AG04449 (cell line): ENCODE measurements at regions not wholly inside any gene's neighbourhood (a gene's known extent, or its start where the extent isn't known, plus 50 kb on each side); places are given as distances from the start of the nearest gene placed in this dataset.
"Not testable (repeated sequence)": the region's sequence is repeated elsewhere in the genome, so short reads cannot be mapped to it uniquely, and the experiment has no call there.

Source experiments
- CTCF ChIA-PET: fragments of 350-600 bp; formaldehyde crosslinking; extraction: SDS; loops from one replicate; lab custom pipeline; 2021; ENCODE audit warnings: antibody characterized with exemption; lab: Yijun Ruan, JAX
- POLR2A ChIA-PET: fragments of 400-600, 350-600 bp; formaldehyde crosslinking; extraction: SDS; loops from one replicate; lab custom pipeline; 2020; ENCODE audit warnings: antibody characterized with exemption, inconsistent platforms; lab: Yijun Ruan, JAX
- DNase-seq: peaks from one replicate; pipeline ENCODE4 v3.0.0-alpha.2; 2010; ENCODE audit warnings: low read depth, low spot score
- H3K4me3 ChIP-seq: 2 replicates; pipeline ENCODE4 v1.5.1; 2011; ENCODE audit warnings: low read depth, mild to moderate bottlenecking, control low read depth, low read length
- TF ChIP-seq, protein P1 (sequence below): IDR thresholded peaks from one replicate; pipeline ENCODE4 v1.5.1; 2011; ENCODE audit warnings: mild to moderate bottlenecking, moderate library complexity, low read length, control low read depth, inconsistent platforms; ENCODE audit not compliant: insufficient read depth; ENCODE audit errors: missing control alignments

DNA sequence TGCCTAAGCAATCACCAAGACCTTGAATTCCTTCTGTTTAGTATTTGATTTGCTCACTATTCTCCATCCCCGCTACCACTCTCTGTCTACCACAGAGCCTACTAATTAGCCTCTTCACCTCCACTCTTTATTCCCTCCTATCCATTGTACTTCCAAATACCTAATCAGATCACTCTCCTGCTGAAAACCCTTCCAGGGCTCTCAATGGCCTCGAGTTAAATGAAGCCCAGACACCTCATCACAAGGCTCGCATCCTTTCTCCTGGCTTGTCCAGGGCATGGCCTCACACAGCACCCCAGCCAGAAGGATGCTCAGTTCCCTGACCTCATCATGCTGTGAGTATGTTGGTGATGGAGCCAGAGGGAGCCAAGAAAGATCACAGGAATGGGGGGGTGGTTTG is 71.4 kb upstream of the PRMT8 start:
- DNase-seq: no peak
- POLR2A ChIA-PET: no interaction called here
- TF ChIP-seq, protein P1, sequence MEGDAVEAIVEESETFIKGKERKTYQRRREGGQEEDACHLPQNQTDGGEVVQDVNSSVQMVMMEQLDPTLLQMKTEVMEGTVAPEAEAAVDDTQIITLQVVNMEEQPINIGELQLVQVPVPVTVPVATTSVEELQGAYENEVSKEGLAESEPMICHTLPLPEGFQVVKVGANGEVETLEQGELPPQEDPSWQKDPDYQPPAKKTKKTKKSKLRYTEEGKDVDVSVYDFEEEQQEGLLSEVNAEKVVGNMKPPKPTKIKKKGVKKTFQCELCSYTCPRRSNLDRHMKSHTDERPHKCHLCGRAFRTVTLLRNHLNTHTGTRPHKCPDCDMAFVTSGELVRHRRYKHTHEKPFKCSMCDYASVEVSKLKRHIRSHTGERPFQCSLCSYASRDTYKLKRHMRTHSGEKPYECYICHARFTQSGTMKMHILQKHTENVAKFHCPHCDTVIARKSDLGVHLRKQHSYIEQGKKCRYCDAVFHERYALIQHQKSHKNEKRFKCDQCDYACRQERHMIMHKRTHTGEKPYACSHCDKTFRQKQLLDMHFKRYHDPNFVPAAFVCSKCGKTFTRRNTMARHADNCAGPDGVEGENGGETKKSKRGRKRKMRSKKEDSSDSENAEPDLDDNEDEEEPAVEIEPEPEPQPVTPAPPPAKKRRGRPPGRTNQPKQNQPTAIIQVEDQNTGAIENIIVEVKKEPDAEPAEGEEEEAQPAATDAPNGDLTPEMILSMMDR: no peak
- CTCF ChIA-PET: no interaction called here
- no peak overlapping the region for H3K4me3 ChIP-seq

- DNase-seq: no peak
- H3K4me3 ChIP-seq: no peak overlapping the region
- ChIA-PET POLR2A (no interaction called here), CTCF (no interaction called here)
- TF ChIP-seq, protein P1: no peak
Observed at GRCh38 chr12:3420693-3421092, 70.3 kb upstream of the PRMT8 start.

GRCh38 chr12:3421191-3421978 is 69.6 kb upstream of the PRMT8 start:
- no peak overlapping the region for H3K4me3 ChIP-seq
- CTCF ChIA-PET: no interaction called here

GRCh38 chr12:3424796-3425195 is 66.2 kb upstream of the PRMT8 start:
- H3K4me3 ChIP-seq, POLR2A ChIA-PET, CTCF ChIA-PET, DNase-seq: not testable (repeated sequence)

More at GRCh38 chr12:3421191-3421978, 69.6 kb upstream of the PRMT8 start:
- POLR2A ChIA-PET: no interaction called here
- TF ChIP-seq, protein P1: no peak
- DNase-seq: no peak

DNA sequence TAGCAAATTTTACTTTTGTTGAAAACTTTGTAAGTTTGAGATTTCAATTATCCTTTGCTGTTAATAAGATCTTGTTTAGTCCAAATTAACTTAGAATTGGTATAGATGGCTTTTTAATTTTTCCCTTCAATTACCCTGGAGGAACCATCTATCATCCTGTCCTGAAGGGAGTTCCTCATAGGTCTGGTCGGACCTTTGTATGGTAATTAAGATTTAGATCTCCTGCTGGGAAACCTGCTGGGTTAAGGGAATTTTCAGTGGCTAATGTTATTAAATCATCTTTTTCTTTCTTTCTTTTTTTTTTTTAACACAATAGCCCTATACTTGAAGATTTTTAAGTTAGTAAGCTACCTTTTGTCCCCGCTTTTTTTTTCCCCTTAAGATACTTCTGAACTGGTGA is 63.0 kb upstream of the PRMT8 start:
- no peak for DNase-seq
- TF ChIP-seq, protein P1: no peak
- no peak overlapping the region for H3K4me3 ChIP-seq
- ChIA-PET CTCF (no interaction called here), POLR2A (no interaction called here)

DNA sequence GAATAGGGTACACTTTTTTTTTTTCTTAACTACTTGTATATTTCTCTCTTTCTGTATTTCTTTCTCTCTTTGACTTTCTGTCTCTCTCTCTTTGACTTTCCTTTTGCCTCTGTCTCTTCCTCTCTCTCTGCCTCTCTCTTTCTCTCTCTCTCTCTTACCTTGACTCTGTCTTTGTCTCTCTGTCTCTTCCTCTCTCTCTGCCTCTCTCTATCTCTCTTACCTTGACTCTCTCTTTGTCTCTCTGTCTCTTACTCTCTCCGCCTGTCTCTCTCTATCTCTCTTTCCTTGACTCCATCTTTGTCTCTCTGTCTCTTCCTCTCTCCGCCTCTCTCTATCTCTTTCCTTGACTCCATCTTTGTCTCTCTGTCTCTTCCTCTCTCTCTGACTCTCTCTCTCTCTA is 62.4 kb upstream of the PRMT8 start:
- TF ChIP-seq, protein P1: no peak
- no peak for DNase-seq
- no peak overlapping the region for H3K4me3 ChIP-seq
- POLR2A ChIA-PET: no interaction called here
- CTCF ChIA-PET: no interaction called here

- DNase-seq, POLR2A ChIA-PET, H3K4me3 ChIP-seq, CTCF ChIA-PET: not testable (repeated sequence)
Observed at GRCh38 chr12:3429523-3429922, 61.5 kb upstream of the PRMT8 start.
